Mucosa of rectum (tissue), 2 donors: ENCODE measurements at regions not wholly inside any gene's neighbourhood (a gene's known extent, or its start where the extent isn't known, plus 50 kb on each side); places are given as distances from the start of the nearest gene placed in this dataset.
"Not testable (repeated sequence)": the region's sequence is repeated elsewhere in the genome, so short reads cannot be mapped to it uniquely, and the experiment has no call there.

ENCODE experiments used
- H3K27ac ChIP-seq, 2 donors: one replicate each; pipeline ENCODE4 v1.7.0; 2013; ENCODE audit warnings: inconsistent platforms in 2 of 2, low read depth in 2 of 2, low read length in 2 of 2
- H3K27me3 ChIP-seq, 2 donors: one replicate each; pipeline ENCODE4 v1.7.0; 2013; ENCODE audit warnings: low read length in 2 of 2; ENCODE audit not compliant: control insufficient read depth in 2 of 2, insufficient read depth in 2 of 2
- H3K36me3 ChIP-seq, 2 donors: one replicate each; pipeline ENCODE4 v1.7.0; 2013; ENCODE audit warnings: low read length in 2 of 2; ENCODE audit not compliant: control insufficient read depth in 2 of 2, insufficient read depth in 2 of 2
- H3K4me1 ChIP-seq, 2 donors: one replicate each; pipeline ENCODE4 v1.7.0; 2013; ENCODE audit warnings: low read length in 2 of 2, mild to moderate bottlenecking in 1 of 2; ENCODE audit not compliant: control insufficient read depth in 2 of 2, insufficient read depth in 2 of 2
- H3K4me3 ChIP-seq, 2 donors: one replicate each; pipeline ENCODE4 v1.7.0; 2013; ENCODE audit warnings: low read length in 2 of 2
- H3K9ac ChIP-seq, 2 donors: one replicate each; pipeline ENCODE4 v1.7.0; 2013; ENCODE audit warnings: low read length in 2 of 2, low read depth in 1 of 2, mild to moderate bottlenecking in 1 of 2
- H3K9me3 ChIP-seq, 2 donors: one replicate each; pipeline ENCODE4 v1.7.0; 2013; ENCODE audit warnings: low read length in 2 of 2; ENCODE audit not compliant: control insufficient read depth in 2 of 2
- donor health status: healthy.
- donor health status: Normal muscosa, but diverticular disease.

DNA sequence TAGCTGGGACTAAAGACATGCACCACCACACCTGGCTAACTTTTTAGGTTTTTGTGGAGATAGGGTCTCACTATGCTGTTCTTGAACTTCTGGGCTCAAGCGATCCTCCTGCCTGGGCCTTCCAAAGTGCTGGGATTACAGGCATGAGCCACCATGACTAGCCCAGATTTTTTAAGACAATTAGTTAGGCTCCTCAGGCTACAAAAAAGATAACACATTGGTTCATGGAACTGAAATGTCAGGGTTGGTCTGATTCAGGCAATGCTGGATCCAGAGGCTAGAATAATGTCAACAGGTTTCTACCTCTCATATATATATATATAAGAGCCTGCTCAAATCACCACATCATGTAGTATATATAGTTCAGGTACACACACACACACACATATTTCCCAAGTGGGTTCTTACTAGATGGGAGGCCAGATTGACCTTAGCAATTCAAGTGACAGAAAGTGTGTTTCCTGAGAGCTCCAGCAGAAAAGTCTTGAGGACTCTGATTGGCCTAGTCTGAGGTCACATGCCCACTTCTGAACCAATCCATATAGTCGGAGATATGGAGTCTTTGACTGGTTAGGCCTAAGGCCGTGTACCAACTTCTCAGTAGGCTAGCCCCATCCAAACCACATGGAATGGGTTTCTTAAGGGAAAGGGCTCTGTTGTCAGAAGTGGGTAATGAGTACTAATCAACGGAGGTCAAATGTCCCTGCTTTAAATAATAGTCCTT is 72.6 kb upstream of the LAPTM4A start:
- peaks cover 4 to 6% of the 10 kb centered on the region in 2 donors for H3K4me1 ChIP-seq
- H3K27ac ChIP-seq = no peak overlapping the region
- no peaks in the 10 kb centered on the region for H3K9me3 ChIP-seq

DNA sequence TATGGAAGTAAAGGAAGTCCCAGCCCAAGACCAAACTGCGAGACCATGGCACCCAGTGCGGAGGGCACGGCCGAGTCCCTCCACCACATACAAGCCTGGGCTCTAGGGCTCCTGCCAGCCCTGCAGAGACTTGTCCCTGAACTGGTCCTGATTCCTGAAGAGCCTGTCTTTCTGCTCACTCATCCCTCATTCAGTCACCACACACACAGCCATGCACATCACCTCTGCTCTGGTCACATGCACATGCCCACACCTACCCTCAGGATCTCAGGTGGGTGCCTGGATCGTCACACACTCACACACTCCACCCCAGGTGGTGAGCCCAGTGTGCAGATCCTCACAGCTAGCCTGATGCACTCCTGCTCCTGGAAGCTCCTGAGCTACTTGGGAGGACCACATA is 71.4 kb upstream of the LAPTM4A start:
- no peaks in the 10 kb centered on the region for H3K36me3 ChIP-seq
- no peak overlapping the region for H3K27ac ChIP-seq
- H3K4me3 ChIP-seq = no peak overlapping the region
- no peaks in the 10 kb centered on the region for H3K4me1 ChIP-seq
- H3K27me3 ChIP-seq = no peaks in the 10 kb centered on the region
- H3K9me3 ChIP-seq = no peaks in the 10 kb centered on the region
- no peak overlapping the region for H3K9ac ChIP-seq

More for the DNA sequence above, 72.6 kb upstream of the LAPTM4A start:
- Histone ChIP-seq H3K9ac (no peak overlapping the region), H3K27me3 (no peaks in the 10 kb centered on the region), H3K36me3 (no peaks in the 10 kb centered on the region), H3K4me3 (no peak overlapping the region)

DNA sequence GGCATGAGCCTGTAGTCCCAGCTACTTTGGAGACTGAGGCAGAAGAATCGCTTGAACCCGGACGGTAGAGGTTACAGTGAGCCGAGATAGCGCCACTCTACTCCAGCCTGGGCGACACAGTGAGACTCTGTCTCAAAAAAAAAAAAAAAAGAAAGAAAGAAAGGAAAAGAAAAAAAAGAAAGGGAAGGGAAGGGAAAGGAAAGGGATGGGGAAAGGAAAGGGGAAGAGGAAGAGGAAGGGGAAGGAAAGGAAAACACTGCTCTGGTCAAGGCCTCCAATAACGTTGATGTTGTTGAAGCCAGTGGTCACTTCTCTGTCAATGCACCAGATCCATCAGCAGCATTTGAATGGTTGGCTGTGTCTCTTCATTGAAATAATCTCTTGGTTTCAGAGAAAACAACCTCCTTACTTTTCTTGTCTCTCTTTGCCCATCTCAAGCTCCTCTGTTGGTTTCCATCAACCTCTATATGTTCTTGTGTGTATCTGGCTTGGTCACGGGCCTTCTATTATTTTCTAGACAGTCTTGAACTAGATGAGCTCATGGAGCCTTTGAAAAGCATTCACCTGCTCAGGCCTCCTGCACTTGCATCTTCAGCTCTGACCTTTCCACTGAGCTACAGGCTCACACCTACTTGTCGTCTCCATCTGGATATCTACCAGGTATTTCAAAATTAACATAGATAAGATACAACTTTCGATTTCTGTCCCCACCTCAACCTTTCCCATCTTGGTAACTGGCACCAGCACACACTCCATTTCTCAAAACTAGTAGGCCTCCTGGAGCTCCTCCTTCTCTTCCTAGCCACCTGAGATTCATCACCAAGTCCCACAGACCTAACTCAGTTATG is 69.4 kb upstream of the LAPTM4A start:
- Histone ChIP-seq H3K4me1 (peaks cover under 1 to 9% of the 10 kb centered on the region in 2 donors), H3K27me3 (no peaks in the 10 kb centered on the region), H3K36me3 (no peaks in the 10 kb centered on the region), H3K27ac (no peak overlapping the region), H3K9me3 (no peaks in the 10 kb centered on the region), H3K4me3 (no peak overlapping the region), H3K9ac (no peak overlapping the region)

DNA sequence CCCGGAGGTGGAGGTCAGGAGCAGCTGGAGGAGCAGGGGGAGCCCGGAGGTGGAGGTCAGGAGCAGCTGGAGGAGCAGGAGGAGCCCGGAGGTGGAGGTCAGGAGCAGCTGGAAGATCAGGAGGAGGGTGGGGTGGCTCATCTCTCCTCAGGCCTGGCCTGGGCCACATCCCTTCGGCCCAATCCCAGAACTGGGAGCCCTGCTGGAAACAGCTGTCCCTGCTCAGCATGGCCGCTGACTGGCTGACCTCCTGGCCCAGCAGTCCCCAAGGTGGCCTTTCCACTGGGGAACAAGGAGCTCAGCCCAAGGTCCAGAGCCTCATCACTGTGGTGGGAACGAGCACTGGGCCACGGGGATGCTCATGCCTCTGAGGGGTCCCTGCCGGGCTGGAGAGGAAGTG is 66.6 kb upstream of the LAPTM4A start:
- H3K27ac ChIP-seq = no peak overlapping the region
- no peaks in the 10 kb centered on the region for H3K36me3 ChIP-seq
- no peak overlapping the region for H3K9ac ChIP-seq
- H3K9me3 ChIP-seq = no peaks in the 10 kb centered on the region
- peaks cover 8 to 33% of the 10 kb centered on the region in 2 donors for H3K4me1 ChIP-seq
- H3K27me3 ChIP-seq = no peaks in the 10 kb centered on the region
- no peak overlapping the region for H3K4me3 ChIP-seq

DNA sequence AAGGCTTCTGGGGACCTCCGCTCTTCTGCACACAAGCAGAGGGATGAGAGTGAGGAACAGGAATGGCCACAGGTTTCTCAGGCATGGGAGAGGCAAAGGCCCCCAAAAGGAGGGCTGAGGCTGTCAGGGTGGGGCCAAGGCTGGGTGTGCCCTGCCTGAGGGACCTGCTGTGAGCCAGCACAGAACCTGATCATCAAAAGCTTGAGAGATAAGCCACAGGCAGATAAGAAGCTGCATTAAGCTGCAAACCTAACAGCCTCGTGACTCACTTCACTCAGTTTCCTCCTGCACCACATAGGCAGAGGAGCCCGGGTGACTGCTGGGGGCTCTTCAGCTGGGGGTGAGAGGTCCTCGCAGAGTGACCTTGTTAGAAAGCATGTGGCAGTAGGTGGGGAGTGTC is 64.5 kb upstream of the LAPTM4A start:
- no peaks in the 10 kb centered on the region for H3K27me3 ChIP-seq
- peaks cover 8 to 33% of the 10 kb centered on the region in 2 donors for H3K4me1 ChIP-seq
- H3K27ac ChIP-seq = peak overlapping the region in 1 of 2 donors; percentile 25
- no peak overlapping the region for H3K4me3 ChIP-seq
- no peaks in the 10 kb centered on the region for H3K36me3 ChIP-seq
- no peaks in the 10 kb centered on the region for H3K9me3 ChIP-seq
- no peak overlapping the region for H3K9ac ChIP-seq

DNA sequence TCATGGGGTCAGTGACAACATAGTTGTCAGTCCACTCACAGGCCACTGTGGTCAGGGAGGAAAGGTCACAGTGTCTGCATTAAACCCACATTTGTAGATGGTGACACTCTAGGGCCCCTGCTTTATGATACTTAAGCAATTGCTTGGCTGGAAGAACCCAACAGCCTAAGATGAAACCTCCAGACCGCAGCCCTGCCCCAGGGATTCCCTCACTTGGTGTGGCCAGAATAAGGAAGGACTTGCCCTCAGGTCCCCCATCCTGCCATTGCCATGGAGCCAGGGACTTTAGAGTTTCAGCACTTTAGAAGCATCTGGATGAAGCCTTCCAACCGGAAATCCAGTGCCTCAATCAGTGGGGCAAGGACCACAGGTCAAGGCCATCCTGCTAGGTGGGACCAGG is 63.9 kb upstream of the LAPTM4A start:
- Histone ChIP-seq H3K4me1 (peaks cover 8 to 33% of the 10 kb centered on the region in 2 donors), H3K9me3 (no peaks in the 10 kb centered on the region), H3K4me3 (no peak overlapping the region), H3K9ac (no peak overlapping the region), H3K36me3 (no peaks in the 10 kb centered on the region), H3K27ac (no peak overlapping the region), H3K27me3 (no peaks in the 10 kb centered on the region)

DNA sequence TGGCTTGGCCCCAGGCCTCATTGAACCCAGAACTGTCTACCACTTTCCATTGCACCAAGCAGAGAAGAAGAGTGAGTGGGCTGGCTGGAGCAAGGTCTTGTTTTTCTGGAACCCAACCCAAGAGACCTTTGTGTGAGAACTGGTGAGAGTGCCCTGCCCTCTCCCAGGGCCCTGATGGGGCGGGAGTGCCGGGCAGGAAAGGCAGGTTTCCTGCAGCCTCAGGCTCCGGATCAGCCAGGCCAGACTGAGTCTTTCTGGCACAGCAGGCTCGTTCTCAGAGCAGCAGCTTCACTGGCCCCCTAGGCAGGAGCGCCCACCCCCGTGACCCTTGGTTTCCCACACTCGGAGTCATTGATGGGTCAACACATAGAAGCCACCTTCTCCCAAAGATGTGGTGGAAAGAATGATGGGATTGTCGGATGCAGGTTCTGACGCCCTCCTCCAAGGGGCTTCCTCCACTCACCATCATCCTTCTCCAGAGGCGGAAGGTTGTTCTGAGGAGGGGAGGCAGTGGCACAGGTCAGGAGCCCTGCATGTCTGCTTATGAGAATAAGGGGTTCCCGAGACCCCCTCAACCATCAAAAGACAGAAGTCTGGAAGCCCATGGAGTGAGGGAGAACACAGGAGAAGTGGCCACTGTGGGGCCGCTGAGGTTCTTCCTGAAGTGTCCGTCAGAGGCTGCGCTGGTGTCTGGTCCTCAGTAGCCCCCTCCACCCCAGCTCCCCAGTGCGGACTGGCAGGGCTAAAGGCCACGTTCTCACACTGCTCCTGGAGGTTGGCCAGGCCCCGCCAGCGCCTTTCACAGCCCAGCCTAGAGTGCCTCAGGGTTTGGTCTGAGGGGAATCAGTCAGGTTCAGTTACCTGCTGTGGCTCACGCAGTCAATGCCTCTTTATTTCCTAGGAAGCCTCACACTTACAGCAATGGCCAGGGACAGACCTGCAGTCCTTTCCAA is 62.8 kb upstream of the LAPTM4A start:
- Histone ChIP-seq H3K9me3 (no peaks in the 10 kb centered on the region), H3K9ac (peak overlapping the region in 1 of 2 donors; percentile 10), H3K36me3 (no peaks in the 10 kb centered on the region), H3K4me3 (no peak overlapping the region), H3K27ac (peak overlapping the region; percentile 29 to 45), H3K27me3 (no peaks in the 10 kb centered on the region), H3K4me1 (peaks cover 8 to 33% of the 10 kb centered on the region in 2 donors)

DNA sequence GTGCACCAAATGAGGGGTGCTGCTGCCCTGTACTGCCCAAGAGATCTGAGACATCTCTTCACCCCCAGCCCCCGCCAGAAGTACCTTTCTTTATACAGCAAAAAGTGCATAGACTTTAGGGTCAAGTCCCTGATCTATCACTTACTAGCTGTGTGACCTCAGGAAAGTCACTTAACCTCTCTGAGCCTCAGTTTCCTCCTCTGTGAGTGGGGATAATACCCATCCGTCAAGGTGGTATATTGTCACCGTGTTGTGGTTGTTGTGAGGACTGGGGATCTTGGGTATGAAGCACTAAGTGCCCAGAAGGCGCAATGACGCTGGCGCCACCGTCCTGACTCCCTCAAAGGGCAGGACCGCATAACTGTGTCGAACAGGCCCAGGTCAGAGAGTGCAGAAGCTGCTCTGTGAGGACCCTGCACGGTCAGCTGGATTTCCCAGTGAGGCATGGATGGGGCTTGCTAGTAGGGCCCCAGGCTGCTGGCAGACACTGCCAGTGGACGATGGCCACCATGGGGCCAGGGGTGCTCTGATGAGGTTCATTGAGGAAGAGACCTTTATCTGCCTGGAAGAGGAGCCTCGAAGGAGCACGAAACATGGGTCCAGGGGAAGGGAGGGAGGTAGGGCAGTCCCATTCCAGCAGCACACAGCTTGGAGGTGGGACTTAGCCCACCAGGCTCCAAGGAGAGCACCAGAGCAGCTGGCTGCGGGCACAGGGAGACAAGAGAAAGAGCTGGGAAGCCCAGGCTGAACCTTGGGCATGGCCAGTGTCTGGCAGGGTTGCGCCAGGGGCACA is 61.8 kb upstream of the LAPTM4A start:
- H3K36me3 ChIP-seq = no peaks in the 10 kb centered on the region
- H3K9ac ChIP-seq = no peak overlapping the region
- no peaks in the 10 kb centered on the region for H3K9me3 ChIP-seq
- peak overlapping the region; percentile 19 to 45 for H3K27ac ChIP-seq
- no peaks in the 10 kb centered on the region for H3K27me3 ChIP-seq
- H3K4me1 ChIP-seq = peaks cover 8 to 40% of the 10 kb centered on the region in 2 donors
- H3K4me3 ChIP-seq = no peak overlapping the region

DNA sequence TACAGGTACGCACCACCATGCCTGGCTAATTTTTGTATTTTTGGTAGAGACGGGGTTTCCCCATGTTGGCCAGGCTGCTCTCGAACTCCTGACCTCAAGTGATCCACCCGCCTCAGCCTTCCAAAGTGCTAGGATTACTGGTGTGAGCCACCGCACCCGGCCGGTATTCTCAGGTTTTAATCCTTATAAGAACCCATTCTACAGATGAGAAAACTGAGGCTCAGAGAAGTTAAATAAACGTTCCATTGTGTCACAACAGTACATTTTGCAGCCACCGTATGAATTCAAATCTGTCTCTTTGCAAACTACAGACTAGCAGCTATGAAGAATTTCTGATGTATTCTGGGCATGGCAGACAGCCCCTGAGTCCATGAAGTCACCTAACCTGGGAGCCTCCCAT is 60.9 kb upstream of the LAPTM4A start:
- H3K27ac ChIP-seq, H3K9ac ChIP-seq, H3K4me3 ChIP-seq, H3K36me3 ChIP-seq, H3K9me3 ChIP-seq, H3K27me3 ChIP-seq: not testable (repeated sequence)
- peaks cover 8 to 40% of the 10 kb centered on the region in 2 donors for H3K4me1 ChIP-seq
